Liver (tissue), 8 donors: ENCODE measurements at regions not wholly inside any gene's neighbourhood (a gene's known extent, or its start where the extent isn't known, plus 50 kb on each side); places are given as distances from the start of the nearest gene placed in this dataset.

Experiments
- DNase-seq: peaks from one replicate; pipeline ENCODE4 v3.0.0-alpha.2; 2017; ENCODE audit warnings: low spot score
- H3K27ac ChIP-seq, 2 donors: one replicate each; pipeline ENCODE4 v1.7.0; 2013; ENCODE audit warnings: inconsistent platforms in 2 of 2, low read length in 2 of 2, control low read depth in 1 of 2, low read depth in 1 of 2, mild to moderate bottlenecking in 1 of 2
- H3K27me3 ChIP-seq, 4 donors: one replicate each; pipeline versions ENCODE4 v1.6.1 to v1.7.0; 2013; ENCODE audit warnings: low read length in 3 of 4, inconsistent platforms in 1 of 4, mild to moderate bottlenecking in 1 of 4, moderate library complexity in 1 of 4; ENCODE audit not compliant: control insufficient read depth in 4 of 4, insufficient read depth in 4 of 4
- H3K36me3 ChIP-seq, 4 donors: one replicate each; pipeline versions ENCODE4 v1.6.1 to v1.7.0; 2013; ENCODE audit warnings: low read length in 3 of 4, mild to moderate bottlenecking in 3 of 4, low read depth in 1 of 4, moderate library complexity in 1 of 4; ENCODE audit not compliant: control insufficient read depth in 4 of 4, insufficient read depth in 3 of 4
- H3K4me1 ChIP-seq, 4 donors: one replicate each; pipeline versions ENCODE4 v1.6.1 to v1.7.0; 2013; ENCODE audit warnings: low read length in 3 of 4, mild to moderate bottlenecking in 3 of 4, moderate library complexity in 1 of 4; ENCODE audit not compliant: control insufficient read depth in 4 of 4, insufficient read depth in 4 of 4
- H3K4me3 ChIP-seq, 3 donors: one replicate each; pipeline versions ENCODE4 v1.6.1 to v1.7.0; 2013; ENCODE audit warnings: low read length in 3 of 3, control low read depth in 1 of 3, low read depth in 1 of 3, mild to moderate bottlenecking in 1 of 3
- H3K9ac ChIP-seq, 2 donors: one replicate each; pipeline ENCODE4 v1.7.0; 2013; ENCODE audit warnings: low read length in 2 of 2, mild to moderate bottlenecking in 2 of 2, moderate library complexity in 2 of 2, control low read depth in 1 of 2, low read depth in 1 of 2
- H3K9me3 ChIP-seq, 4 donors: one replicate each; pipeline versions ENCODE4 v1.6.1 to v1.7.0; 2013; ENCODE audit warnings: low read length in 3 of 4; ENCODE audit not compliant: control insufficient read depth in 4 of 4
- ATF3 ChIP-seq: IDR thresholded peaks from 2 replicates; pipeline ENCODE4 v1.6.1; 2016; ENCODE audit warnings: antibody characterized with exemption
- CTCF ChIP-seq: fragments of 150-350 bp; IDR thresholded peaks from 2 replicates; pipeline ENCODE4 v1.5.1; 2017; ENCODE audit warnings: improper control_type of control experiment, low read depth, low read length; ENCODE audit not compliant: missing input control
- EGR1 ChIP-seq, 2 donors: IDR thresholded peaks; 2 replicates each; pipeline ENCODE4 v1.6.1; 2016 to 2018; ENCODE audit warnings: antibody characterized with exemption in 2 of 2, low read depth in 2 of 2
- FOXA1 ChIP-seq: IDR thresholded peaks from 2 replicates; pipeline ENCODE4 v1.6.1; 2016; ENCODE audit warnings: antibody characterized with exemption
- GABPA ChIP-seq, 2 donors: IDR thresholded peaks in 1 of 2; conservative IDR thresholded peaks in 1 of 2; 2 replicates each; pipeline ENCODE4 v1.6.1; 2016; ENCODE audit warnings: antibody characterized with exemption in 2 of 2, mild to moderate bottlenecking in 1 of 2, moderate library complexity in 1 of 2
- HNF4A ChIP-seq, 2 donors: conservative IDR thresholded peaks; 2 replicates each; pipeline ENCODE4 v1.6.1; 2016; ENCODE audit warnings: antibody characterized with exemption in 2 of 2, mild to moderate bottlenecking in 2 of 2
- HNF4G ChIP-seq: IDR thresholded peaks from 2 replicates; pipeline ENCODE4 v1.6.1; 2016; ENCODE audit warnings: antibody characterized with exemption
- JUND ChIP-seq, 2 donors: IDR thresholded peaks; 2 replicates each; pipeline ENCODE4 v1.6.1; 2016; ENCODE audit warnings: antibody characterized with exemption in 2 of 2
- MAX ChIP-seq: IDR thresholded peaks from 2 replicates; pipeline ENCODE4 v1.6.1; 2016; ENCODE audit warnings: antibody characterized with exemption
- NR2F2 ChIP-seq: IDR thresholded peaks from 2 replicates; pipeline ENCODE4 v1.6.1; 2016; ENCODE audit warnings: antibody characterized with exemption
- RAD21 ChIP-seq, 2 donors: IDR thresholded peaks; 2 replicates each; pipeline ENCODE4 v1.6.1; 2016; ENCODE audit warnings: antibody characterized with exemption in 2 of 2, mild to moderate bottlenecking in 2 of 2
- RXRA ChIP-seq, 2 donors: IDR thresholded peaks; 2 replicates each; pipeline ENCODE4 v1.6.1; 2017 to 2018; ENCODE audit warnings: antibody characterized with exemption in 2 of 2, mild to moderate bottlenecking in 1 of 2
- SP1 ChIP-seq: IDR thresholded peaks from 2 replicates; pipeline ENCODE4 v1.6.1; 2018; ENCODE audit warnings: antibody characterized with exemption, mild to moderate bottlenecking
- TAF1 ChIP-seq: conservative IDR thresholded peaks from 2 replicates; pipeline ENCODE4 v1.6.1; 2016; ENCODE audit warnings: antibody characterized with exemption, mild to moderate bottlenecking
- YY1 ChIP-seq: IDR thresholded peaks from 2 replicates; pipeline ENCODE4 v1.6.1; 2016; ENCODE audit warnings: antibody characterized with exemption, mild to moderate bottlenecking
- ZBTB33 ChIP-seq: IDR thresholded peaks from 2 replicates; pipeline ENCODE4 v1.6.1; 2016; ENCODE audit warnings: antibody characterized with exemption
- WGBS: extraction: QIAGEN DNeasy Blood & Tissue Kit; methylation state at CpG from one replicate; pipeline ENCODE4 v1.1.7; 2013; 5-methylcytosine and 5-hydroxymethylcytosine counted together
- donor health status: healthy.
- donor health status: healthy.
- donor health status: healthy.
- donor health status: healthy.
- donor health status: healthy.

GRCh38 chr2:63767307-63767706, 74.4 kb upstream of the UGP2 start:
- TF ChIP-seq NR2F2 (no peak), RAD21 (IDR thresholded peaks at IDR 0.05) (no peak), ATF3 (no peak), EGR1 (IDR thresholded peaks at IDR 0.05; ENCODE audit: low read depth in 2 of 2) (no peak), YY1 (no peak), GABPA (IDR thresholded peaks at IDR 0.05 in 1 of 2, conservative IDR thresholded peaks at IDR 0.05 in 1 of 2) (no peak), HNF4A (conservative IDR thresholded peaks at IDR 0.05) (no peak)
- Histone ChIP-seq H3K4me3 (no peak overlapping the region), H3K36me3 (no peaks in the 10 kb centered on the region), H3K4me1 (peaks cover 0 to 2% (median 0%) of the 10 kb centered on the region in 4 donors), H3K27ac (no peak overlapping the region), H3K9me3 (no peaks in the 10 kb centered on the region), H3K27me3 (no peaks in the 10 kb centered on the region), H3K9ac (no peak overlapping the region)
- DNase-seq, result no peak
- 98% methylated on average over 1 of the region's 1 CpG for WGBS

- no peak for DNase-seq
- H3K27ac ChIP-seq, result no peak overlapping the region
- no peak overlapping the region for H3K4me3 ChIP-seq
- H3K4me1 ChIP-seq, result peaks cover 0 to 2% (median 0%) of the 10 kb centered on the region in 4 donors
- no peak overlapping the region for H3K9ac ChIP-seq
- H3K27me3 ChIP-seq, result no peaks in the 10 kb centered on the region
- no peak for TF ChIP-seq TAF1
- no peaks in the 10 kb centered on the region for H3K36me3 ChIP-seq
- no peaks in the 10 kb centered on the region for H3K9me3 ChIP-seq
Measured at GRCh38 chr2:63768051-63768450, 73.6 kb upstream of the UGP2 start.

GRCh38 chr2:63769915-63770314, 71.8 kb upstream of the UGP2 start:
- WGBS, result 89% methylated on average over 3 of the region's 3 CpGs
- no peaks in the 10 kb centered on the region for H3K27me3 ChIP-seq
- H3K27ac ChIP-seq, result no peak overlapping the region
- no peaks in the 10 kb centered on the region for H3K36me3 ChIP-seq
- H3K4me3 ChIP-seq, result no peak overlapping the region
- no peaks in the 10 kb centered on the region for H3K4me1 ChIP-seq
- TF ChIP-seq CTCF (no peak), JUND (IDR thresholded peaks at IDR 0.05) (no peak), RXRA (IDR thresholded peaks at IDR 0.05) (no peak), HNF4G (no peak)
- no peak for DNase-seq
- no peak overlapping the region for H3K9ac ChIP-seq
- H3K9me3 ChIP-seq, result no peaks in the 10 kb centered on the region

GRCh38 chr2:63772061-63772460, 69.6 kb upstream of the UGP2 start:
- 90% methylated on average over 3 of the region's 3 CpGs for WGBS
- TF ChIP-seq FOXA1, result no peak
- TF ChIP-seq SP1, result no peak
- no peak for TF ChIP-seq RAD21 (IDR thresholded peaks at IDR 0.05)
- no peak for TF ChIP-seq YY1
- no peak for TF ChIP-seq JUND (IDR thresholded peaks at IDR 0.05)
- no peak for TF ChIP-seq MAX
- no peak for TF ChIP-seq ZBTB33
- TF ChIP-seq ATF3, result no peak
- Histone ChIP-seq H3K4me3 (no peak overlapping the region), H3K4me1 (no peaks in the 10 kb centered on the region), H3K36me3 (no peaks in the 10 kb centered on the region), H3K9ac (no peak overlapping the region), H3K27ac (no peak overlapping the region), H3K27me3 (no peaks in the 10 kb centered on the region), H3K9me3 (no peaks in the 10 kb centered on the region)
- DNase-seq, result no peak
